Fibroblast of skin of scalp (primary cell): ENCODE measurements at regions not wholly inside any gene's neighbourhood (a gene's known extent, or its start where the extent isn't known, plus 50 kb on each side); places are given as distances from the start of the nearest gene placed in this dataset.
"Not testable (repeated sequence)": the region's sequence is repeated elsewhere in the genome, so short reads cannot be mapped to it uniquely, and the experiment has no call there.

ENCODE experiments used
- DNase-seq: peaks from one replicate; pipeline ENCODE4 v3.0.0-alpha.2; 2013

DNA sequence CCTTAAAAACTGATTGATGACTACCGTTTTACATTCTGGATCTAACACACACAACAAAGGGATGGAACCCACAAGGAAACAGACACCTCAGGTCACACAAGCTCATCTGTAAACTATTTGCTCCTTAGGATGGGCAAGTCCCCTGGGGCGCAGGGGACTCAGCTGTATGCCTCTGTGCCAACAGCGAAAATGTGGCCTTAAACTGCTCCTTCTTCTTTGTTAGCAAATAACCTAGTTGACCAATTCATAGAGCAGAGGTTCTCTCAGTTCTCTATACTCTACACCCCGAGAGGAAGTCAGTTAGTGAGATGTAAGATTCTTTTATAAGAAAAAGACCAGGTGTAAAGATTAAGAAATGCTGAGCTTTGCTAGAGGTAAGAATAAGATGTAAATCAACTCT lies 181.9 kb upstream of the PRSS58 start:
- no peak for DNase-seq

DNA sequence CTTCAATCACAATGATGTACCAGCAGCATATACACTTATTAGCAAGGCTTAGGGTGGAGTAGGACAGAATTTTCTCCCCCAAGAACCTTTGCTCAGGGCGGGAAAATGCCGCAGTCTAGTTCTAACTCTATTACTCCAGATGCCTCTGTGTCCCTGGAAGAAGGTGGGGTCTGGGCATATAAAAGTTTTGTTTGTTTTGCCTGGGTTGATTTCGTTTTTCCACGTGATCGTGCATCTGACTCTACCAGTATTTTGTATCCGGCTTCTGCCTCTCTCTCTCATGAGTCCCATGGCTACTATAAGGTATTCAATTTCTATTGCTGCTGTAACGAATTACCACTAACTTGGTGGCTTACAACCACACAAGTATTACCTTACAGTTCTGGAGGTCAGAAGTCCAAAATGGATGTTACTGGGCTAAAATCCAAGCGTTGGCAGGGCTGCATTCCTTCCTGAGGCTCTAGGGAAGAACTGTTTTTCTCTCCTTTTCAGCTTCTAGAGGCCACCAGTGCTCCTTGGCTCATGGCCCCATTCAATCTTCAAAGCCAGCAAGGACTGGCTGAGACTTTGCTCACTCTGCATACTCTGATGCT lies 181.2 kb upstream of the PRSS58 start:
- no peak for DNase-seq

DNA sequence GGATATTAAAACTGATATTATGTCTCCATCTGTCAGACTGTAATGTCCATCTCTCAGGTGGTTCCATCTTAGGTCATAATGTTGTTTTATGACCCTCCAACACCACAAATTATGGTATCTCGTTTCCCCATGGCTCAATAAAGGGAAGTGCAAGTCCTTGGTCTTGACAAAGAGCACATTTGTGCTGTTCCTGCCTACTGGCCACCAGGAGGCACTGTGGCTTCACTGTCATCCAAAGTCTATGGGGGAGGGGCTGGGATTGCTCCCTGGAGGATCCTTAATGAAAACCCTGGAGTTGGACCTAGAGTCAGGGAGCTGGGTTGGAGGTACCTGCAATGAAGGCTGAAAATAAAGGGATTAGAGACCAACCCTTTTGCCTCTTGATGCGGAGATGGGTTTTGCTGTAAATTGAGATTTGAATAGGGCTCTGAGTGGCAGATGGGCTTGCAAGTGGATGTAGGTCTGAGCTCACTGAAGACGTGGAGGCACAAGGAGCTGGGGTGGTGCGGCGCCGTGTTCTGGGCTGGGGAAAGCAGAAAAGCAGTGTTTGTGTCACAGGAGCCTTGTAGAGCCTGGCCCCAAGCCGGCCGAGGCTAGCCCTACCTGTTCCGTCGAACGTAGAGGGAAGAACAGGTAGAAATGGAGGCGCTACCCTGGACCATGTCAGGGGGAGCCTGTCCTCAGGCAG lies 180.5 kb upstream of the PRSS58 start:
- peak; percentile 45 for DNase-seq

GRCh38 chr7:142437741-142438140 lies 179.9 kb upstream of the PRSS58 start:
- no peak for DNase-seq

GRCh38 chr7:142436601-142437000 lies 178.7 kb upstream of the PRSS58 start:
- DNase-seq: no peak

DNA sequence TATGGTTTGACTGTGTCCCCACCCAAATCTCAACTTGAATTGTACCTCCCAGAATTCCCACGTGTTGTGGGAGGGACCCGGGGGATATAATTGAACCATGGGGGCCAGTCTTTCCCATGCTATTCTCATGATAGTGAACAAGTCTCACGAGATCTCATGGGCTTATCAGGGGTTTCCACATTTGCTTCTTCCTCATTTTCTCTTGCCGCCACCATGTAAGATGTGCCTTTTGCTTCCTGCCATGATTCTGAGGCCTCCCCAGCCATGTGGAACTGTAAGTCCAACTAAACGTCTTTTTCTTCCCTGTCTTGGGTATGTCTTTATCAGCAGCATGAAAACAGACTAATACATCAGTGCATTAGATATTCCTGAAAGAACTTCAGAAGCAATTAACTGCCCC lies 177.7 kb upstream of the PRSS58 start:
- not testable (repeated sequence) for DNase-seq

- DNase-seq: no peak
These were observed 176.9 kb upstream of the PRSS58 start for GRCh38 chr7:142434666-142435167.

GRCh38 chr7:142434133-142434532 lies 176.3 kb upstream of the PRSS58 start:
- DNase-seq: not testable (repeated sequence)

DNA sequence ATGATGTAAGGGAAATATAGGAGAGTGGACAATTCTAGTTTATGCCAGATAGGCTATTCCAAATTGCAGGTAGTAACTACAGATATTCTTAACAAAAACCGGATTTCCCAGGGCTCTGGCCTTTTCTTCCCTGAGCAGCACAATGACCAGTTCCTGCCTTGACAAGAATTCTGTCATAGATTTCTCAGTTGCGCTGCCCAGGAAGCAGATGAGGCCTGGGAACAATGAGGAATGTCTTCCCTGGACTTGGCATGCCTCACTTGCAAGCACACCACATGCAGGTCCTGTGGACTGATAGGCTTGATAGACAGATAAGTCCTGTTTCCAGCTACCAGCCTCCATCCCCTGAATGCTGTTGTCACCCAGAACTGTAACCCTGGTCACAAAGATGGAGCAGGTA lies 174.5 kb upstream of the PRSS58 start:
- no peak for DNase-seq

DNA sequence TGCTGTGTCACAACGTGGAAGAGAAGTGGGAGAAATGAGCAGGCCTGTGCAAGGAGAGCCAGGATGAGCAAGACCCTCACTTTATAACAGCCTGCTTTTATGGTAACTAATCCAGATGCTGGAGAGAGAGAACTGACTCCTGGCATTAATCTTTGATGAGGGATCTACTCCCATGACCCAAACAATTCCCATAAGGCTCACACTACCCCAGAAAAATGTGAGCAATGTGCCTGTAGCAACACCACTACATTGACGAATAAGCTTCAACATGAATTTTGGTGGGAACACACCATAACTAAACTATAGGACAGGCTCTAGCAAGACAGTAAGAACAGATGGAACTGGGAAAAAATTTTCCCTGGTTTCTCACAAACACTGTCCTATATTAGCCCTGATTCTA lies 173.6 kb upstream of the PRSS58 start:
- DNase-seq: peak; percentile 46

GRCh38 chr7:142428094-142428493 lies 170.2 kb upstream of the PRSS58 start:
- DNase-seq: no peak

- DNase-seq: no peak
These were observed 167.4 kb upstream of the PRSS58 start for GRCh38 chr7:142425281-142425680.

GRCh38 chr7:142422621-142423020 lies 164.8 kb upstream of the PRSS58 start:
- no peak for DNase-seq

GRCh38 chr7:142420554-142421362 lies 162.9 kb upstream of the PRSS58 start:
- DNase-seq: peak; percentile 74

GRCh38 chr7:142418326-142418725 lies 160.5 kb upstream of the PRSS58 start:
- no peak for DNase-seq

DNA sequence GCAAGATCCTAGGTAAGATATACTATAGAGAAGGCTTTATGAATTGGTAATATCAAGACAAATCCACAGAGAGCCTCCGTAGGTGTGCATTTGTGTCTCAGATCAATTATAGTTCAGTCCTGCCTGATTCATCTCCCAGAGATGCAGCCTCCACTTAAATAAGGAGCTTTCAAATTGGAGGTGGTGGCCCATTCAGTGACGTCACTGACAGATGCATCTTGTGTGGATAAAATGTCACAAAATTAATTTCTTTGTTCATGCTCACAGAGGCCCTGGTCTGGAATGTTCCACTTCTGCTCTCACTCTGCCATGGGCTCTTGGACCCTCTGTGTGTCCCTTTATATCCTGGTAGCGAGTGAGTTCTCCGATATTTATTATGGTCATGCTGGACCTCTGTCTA lies 157.1 kb upstream of the PRSS58 start:
- no peak for DNase-seq

GRCh38 chr7:142414135-142414534 lies 156.3 kb upstream of the PRSS58 start:
- no peak for DNase-seq

DNA sequence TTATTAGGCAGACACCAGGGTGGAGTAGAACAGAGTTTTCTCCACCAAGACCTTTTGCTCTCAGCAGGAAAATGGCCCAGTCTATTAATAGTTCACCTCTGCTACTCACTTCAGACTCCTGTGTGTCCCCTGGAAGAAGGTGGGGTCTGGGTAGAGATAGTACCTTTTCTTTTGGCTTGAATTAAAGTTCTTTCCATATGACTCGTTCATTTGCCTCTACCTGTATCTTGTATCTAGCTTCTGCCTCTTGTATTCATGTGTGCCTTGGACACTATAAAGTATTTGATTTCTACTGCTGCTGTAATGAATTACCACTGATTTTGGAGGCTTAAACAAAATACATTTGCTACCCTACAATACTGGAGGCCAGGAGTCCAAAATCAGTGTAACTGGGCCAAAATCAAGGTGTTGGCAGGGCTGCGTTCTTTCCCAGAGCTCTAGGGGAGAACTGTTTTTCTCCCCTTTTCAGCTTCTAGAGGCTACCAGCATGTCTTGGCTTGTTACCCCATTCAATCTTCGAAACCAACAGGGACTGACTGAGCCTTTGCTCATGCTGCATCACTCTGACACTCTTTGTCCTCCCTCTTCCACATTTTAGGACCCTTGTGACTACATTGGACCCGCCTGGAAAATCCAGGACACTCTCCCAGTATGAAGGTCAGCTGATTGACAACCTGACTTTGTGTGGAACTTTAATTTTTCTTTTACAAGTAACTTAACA lies 155.6 kb upstream of the PRSS58 start:
- DNase-seq: no peak

DNA sequence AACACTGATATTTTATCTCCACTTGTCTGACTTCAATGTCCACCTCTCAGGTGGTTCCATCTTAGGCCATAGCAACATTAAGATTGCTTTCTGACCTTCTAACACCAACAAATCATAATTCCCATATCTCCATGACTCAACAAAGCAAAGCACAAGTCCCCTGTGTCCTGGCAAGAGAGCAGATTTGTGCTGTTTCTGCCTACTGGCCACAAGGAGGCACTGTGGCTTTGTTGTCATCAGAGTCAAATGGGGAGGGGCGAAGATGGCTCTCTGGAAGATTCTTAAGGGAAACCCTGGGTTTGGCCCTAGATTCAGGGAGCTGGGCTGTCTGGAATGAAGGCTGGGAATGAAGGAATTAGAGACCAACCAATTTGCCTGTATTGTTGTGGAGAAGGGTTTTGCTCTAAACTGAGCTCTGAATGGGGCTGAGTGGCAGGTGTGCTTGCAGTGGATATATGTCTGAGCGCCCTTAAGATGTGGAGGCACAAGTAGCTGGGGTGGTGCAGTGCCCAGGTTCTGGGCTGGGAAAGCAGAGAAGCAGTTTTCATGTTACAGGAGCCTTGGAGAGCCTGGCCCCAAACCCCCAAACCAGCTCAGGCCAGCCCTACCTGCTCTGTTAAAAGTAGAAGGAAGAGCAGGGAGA lies 154.8 kb upstream of the PRSS58 start:
- DNase-seq: peak; percentile 74

DNA sequence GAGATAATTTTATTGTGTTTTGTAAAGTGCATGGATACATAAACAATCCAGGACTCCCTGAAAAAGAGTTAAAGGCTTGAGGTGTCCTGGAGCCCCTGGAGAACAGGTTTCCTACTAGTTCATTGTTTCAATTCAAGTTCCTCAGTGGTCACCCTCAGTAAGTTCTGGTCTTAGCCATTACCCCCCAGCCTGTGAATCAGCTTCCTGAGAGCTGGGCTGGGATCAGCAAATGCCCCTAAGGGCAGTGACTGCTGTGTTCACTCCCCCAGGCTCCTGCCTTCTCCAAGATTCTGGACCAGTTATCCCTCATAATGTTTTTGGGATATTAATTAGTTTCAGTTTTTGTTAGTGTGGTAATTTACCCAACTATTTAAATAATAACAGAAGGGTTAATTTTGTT lies 151.6 kb upstream of the PRSS58 start:
- no peak for DNase-seq

DNA sequence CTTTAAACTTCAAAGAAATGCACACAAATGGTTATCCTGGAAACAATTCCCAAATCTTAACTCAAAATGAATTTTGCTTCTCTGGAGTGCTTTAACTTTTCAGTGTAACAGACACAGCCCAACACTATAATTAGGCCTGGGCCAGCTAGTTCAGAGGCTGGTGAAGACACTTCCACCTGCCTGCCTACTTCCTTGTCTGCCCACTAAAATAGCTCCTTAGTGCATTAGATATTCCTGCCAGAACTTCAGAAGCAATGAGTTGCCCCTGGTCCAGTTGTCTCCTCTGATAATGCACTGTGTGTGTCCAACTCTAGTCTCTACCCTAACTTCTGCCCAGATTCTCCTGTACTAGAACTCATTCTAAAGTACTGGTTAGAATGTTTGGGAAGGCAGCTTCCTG lies 150.9 kb upstream of the PRSS58 start:
- no peak for DNase-seq

DNA sequence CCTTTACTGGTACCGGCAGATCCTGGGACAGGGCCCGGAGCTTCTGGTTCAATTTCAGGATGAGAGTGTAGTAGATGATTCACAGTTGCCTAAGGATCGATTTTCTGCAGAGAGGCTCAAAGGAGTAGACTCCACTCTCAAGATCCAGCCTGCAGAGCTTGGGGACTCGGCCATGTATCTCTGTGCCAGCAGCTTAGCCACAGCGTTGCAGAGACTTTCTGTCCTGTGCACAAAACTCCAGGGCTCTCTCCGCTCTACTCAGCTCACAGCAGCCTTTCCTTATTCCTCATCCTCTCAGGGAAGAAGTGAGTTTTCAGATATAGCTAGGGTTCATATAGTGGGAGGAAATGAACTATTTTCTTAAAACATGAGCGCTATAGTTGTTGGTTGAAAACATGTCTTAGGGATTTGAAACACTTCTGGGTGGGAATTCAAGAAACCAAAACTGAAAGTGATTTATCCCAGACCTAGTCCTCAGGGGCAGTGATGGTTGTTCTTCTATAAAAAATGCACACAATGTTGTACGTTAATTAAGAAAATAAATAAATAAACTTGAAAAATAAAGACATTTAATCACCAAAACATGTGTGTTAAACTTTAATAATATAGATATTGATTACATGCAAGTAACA lies 150.2 kb upstream of the PRSS58 start:
- DNase-seq: no peak
